HEK293 (cell line): ENCODE measurements at regions not wholly inside any gene's neighbourhood (a gene's known extent, or its start where the extent isn't known, plus 50 kb on each side); places are given as distances from the start of the nearest gene placed in this dataset.

Experiments used
- GLI2 ChIP-seq: fragments of 450-650 bp; formaldehyde crosslinking; IDR thresholded peaks from 2 replicates; pipeline ENCODE4; 2017; ENCODE audit warnings: missing biosample characterization, missing genetic modification characterization, low read depth, borderline replicate concordance
- TRIM28 ChIP-seq: IDR thresholded peaks from 2 replicates; pipeline ENCODE4 v1.6.1; 2011; ENCODE audit warnings: low read length, control low read depth, borderline replicate concordance
- YY1 ChIP-seq: fragments of 450-650 bp; formaldehyde crosslinking; IDR thresholded peaks from 2 replicates; pipeline ENCODE4 v1.5.1; 2018; ENCODE audit warnings: missing biosample characterization, missing genetic modification characterization
- ZNF146 ChIP-seq: fragments of 450-650 bp; formaldehyde crosslinking; IDR thresholded peaks from 2 replicates; pipeline ENCODE4 v1.5.1; 2016; ENCODE audit warnings: missing biosample characterization, missing genetic modification characterization
- ZNF274 ChIP-seq, 2 experiments: fragments of 200-500 bp in 1 of 2; fragments of 450-650 bp in 1 of 2; sonication (Bioruptor generic) in 1 of 2; formaldehyde crosslinking in 1 of 2; IDR thresholded peaks; 2 replicates each; pipeline versions ENCODE4 v1.5.1 to v1.6.1; 2014 to 2016; ENCODE audit warnings: borderline replicate concordance in 1 of 2, inconsistent platforms in 1 of 2, low read length in 1 of 2, missing biosample characterization in 1 of 2, missing genetic modification characterization in 1 of 2
- ZNF501 ChIP-seq: fragments of 450-650 bp; formaldehyde crosslinking; IDR thresholded peaks from 2 replicates; pipeline ENCODE4 v1.5.1; 2016; ENCODE audit warnings: missing biosample characterization, missing genetic modification characterization
- ZNF76 ChIP-seq: fragments of 450-650 bp; formaldehyde crosslinking; IDR thresholded peaks from 2 replicates; pipeline ENCODE4; 2016; ENCODE audit warnings: low read depth, missing biosample characterization, missing genetic modification characterization, borderline replicate concordance
- ZNF768 ChIP-seq: fragments of 450-650 bp; formaldehyde crosslinking; IDR thresholded peaks from 2 replicates; pipeline ENCODE4 v1.5.1; 2018; ENCODE audit warnings: missing biosample characterization, mild to moderate bottlenecking, missing genetic modification characterization
- ZNF830 ChIP-seq: fragments of 450-650 bp; IDR thresholded peaks from 2 replicates; pipeline ENCODE4 v1.5.0; 2018; ENCODE audit warnings: missing biosample characterization, missing genetic modification characterization, low read depth, mild to moderate bottlenecking, moderate library complexity
- ZSCAN30 ChIP-seq: fragments of 450-650 bp; IDR thresholded peaks from 2 replicates; pipeline ENCODE4 v1.5.1; 2018; ENCODE audit warnings: missing biosample characterization, mild to moderate bottlenecking, missing genetic modification characterization, moderate library complexity
- TF ChIP-seq, protein P1 (sequence below): fragments of 450-650 bp; formaldehyde crosslinking; IDR thresholded peaks from 2 replicates; pipeline ENCODE4 v1.5.1; 2016; ENCODE audit warnings: missing biosample characterization, missing genetic modification characterization
- TF ChIP-seq, protein P2 (sequence below): fragments of 450-650 bp; formaldehyde crosslinking; IDR thresholded peaks from 2 replicates; pipeline ENCODE4 v1.5.1; 2016; ENCODE audit warnings: missing biosample characterization, missing genetic modification characterization
- TF ChIP-seq, protein P3 (sequence below): fragments of 450-650 bp; formaldehyde crosslinking; IDR thresholded peaks from 2 replicates; pipeline ENCODE4 v1.5.1; 2016; ENCODE audit warnings: missing biosample characterization, missing genetic modification characterization

DNA sequence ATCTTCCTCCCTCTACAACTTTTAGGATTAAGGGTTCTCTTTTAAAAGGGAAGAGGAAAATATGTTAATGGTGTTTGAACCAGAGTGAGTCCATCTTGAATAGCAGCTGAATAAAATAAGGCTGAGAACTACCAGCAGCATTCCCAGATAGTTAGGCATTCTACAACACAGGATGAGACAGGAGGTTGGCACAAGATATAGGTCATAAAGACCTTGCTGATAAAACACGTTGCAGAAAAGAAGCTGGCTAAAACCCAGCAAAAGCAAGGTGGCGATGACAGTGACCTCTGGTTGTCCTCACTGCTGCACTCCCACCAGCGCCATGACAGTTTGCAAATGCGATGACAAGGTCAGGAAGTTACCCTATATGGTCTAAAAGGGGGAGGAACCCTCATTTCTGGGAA lies 77.8 kb downstream of the PLK2 start:
- TF ChIP-seq YY1 (no peak), ZNF146 (tag by site-specific recombination) (no peak), ZNF274 (IDR thresholded peaks at IDR 0.05; ENCODE audit: low read length) (no peak), ZNF274 (tag by site-specific recombination; IDR thresholded peaks at IDR 0.05; ENCODE audit: borderline replicate concordance) (no peak), ZSCAN30 (tag by site-specific recombination) (no peak), ZNF830 (tag by site-specific recombination) (no peak), ZNF76 (tag by site-specific recombination) (no peak), ZNF501 (tag by site-specific recombination) (no peak), GLI2 (tag by site-specific recombination) (no peak), TRIM28 (no peak), ZNF768 (tag by site-specific recombination) (no peak)
- TF ChIP-seq, protein P1, sequence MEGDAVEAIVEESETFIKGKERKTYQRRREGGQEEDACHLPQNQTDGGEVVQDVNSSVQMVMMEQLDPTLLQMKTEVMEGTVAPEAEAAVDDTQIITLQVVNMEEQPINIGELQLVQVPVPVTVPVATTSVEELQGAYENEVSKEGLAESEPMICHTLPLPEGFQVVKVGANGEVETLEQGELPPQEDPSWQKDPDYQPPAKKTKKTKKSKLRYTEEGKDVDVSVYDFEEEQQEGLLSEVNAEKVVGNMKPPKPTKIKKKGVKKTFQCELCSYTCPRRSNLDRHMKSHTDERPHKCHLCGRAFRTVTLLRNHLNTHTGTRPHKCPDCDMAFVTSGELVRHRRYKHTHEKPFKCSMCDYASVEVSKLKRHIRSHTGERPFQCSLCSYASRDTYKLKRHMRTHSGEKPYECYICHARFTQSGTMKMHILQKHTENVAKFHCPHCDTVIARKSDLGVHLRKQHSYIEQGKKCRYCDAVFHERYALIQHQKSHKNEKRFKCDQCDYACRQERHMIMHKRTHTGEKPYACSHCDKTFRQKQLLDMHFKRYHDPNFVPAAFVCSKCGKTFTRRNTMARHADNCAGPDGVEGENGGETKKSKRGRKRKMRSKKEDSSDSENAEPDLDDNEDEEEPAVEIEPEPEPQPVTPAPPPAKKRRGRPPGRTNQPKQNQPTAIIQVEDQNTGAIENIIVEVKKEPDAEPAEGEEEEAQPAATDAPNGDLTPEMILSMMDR (tag by site-specific recombination), result no peak
- TF ChIP-seq, protein P2, sequence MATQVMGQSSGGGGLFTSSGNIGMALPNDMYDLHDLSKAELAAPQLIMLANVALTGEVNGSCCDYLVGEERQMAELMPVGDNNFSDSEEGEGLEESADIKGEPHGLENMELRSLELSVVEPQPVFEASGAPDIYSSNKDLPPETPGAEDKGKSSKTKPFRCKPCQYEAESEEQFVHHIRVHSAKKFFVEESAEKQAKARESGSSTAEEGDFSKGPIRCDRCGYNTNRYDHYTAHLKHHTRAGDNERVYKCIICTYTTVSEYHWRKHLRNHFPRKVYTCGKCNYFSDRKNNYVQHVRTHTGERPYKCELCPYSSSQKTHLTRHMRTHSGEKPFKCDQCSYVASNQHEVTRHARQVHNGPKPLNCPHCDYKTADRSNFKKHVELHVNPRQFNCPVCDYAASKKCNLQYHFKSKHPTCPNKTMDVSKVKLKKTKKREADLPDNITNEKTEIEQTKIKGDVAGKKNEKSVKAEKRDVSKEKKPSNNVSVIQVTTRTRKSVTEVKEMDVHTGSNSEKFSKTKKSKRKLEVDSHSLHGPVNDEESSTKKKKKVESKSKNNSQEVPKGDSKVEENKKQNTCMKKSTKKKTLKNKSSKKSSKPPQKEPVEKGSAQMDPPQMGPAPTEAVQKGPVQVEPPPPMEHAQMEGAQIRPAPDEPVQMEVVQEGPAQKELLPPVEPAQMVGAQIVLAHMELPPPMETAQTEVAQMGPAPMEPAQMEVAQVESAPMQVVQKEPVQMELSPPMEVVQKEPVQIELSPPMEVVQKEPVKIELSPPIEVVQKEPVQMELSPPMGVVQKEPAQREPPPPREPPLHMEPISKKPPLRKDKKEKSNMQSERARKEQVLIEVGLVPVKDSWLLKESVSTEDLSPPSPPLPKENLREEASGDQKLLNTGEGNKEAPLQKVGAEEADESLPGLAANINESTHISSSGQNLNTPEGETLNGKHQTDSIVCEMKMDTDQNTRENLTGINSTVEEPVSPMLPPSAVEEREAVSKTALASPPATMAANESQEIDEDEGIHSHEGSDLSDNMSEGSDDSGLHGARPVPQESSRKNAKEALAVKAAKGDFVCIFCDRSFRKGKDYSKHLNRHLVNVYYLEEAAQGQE (tag by site-specific recombination), result no peak
- TF ChIP-seq, protein P3, sequence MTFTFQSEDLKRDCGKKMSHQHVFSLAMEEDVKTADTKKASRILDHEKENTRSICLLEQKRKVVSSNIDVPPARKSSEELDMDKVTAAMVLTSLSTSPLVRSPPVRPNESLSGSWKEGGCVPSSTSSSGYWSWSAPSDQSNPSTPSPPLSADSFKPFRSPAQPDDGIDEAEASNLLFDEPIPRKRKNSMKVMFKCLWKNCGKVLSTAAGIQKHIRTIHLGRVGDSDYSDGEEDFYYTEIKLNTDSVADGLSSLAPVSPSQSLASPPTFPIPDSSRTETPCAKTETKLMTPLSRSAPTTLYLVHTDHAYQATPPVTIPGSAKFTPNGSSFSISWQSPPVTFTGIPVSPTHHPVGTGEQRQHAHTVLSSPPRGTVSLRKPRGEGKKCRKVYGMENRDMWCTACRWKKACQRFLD (tag by site-specific recombination), result no peak
